22Rv1 (cell line): ENCODE measurements at regions not wholly inside any gene's neighbourhood (a gene's known extent, or its start where the extent isn't known, plus 50 kb on each side); places are given as distances from the start of the nearest gene placed in this dataset.

Experiments
- ZFX ChIP-seq: fragments of 450-650 bp; IDR thresholded peaks from 2 replicates; pipeline ENCODE4 v1.6.1; 2017; ENCODE audit warnings: antibody characterized with exemption, borderline replicate concordance
- TF ChIP-seq, protein P1 (sequence below): fragments of 450-650 bp; IDR thresholded peaks from 2 replicates; pipeline ENCODE4 v1.5.1; 2017; ENCODE audit warnings: mild to moderate bottlenecking

- TF ChIP-seq, protein P1, sequence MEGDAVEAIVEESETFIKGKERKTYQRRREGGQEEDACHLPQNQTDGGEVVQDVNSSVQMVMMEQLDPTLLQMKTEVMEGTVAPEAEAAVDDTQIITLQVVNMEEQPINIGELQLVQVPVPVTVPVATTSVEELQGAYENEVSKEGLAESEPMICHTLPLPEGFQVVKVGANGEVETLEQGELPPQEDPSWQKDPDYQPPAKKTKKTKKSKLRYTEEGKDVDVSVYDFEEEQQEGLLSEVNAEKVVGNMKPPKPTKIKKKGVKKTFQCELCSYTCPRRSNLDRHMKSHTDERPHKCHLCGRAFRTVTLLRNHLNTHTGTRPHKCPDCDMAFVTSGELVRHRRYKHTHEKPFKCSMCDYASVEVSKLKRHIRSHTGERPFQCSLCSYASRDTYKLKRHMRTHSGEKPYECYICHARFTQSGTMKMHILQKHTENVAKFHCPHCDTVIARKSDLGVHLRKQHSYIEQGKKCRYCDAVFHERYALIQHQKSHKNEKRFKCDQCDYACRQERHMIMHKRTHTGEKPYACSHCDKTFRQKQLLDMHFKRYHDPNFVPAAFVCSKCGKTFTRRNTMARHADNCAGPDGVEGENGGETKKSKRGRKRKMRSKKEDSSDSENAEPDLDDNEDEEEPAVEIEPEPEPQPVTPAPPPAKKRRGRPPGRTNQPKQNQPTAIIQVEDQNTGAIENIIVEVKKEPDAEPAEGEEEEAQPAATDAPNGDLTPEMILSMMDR = no peak
- TF ChIP-seq ZFX = no peak
These were observed 574.1 kb downstream of the HAO1 start for GRCh38 chr20:7366189-7366588.
